Erythroblast (primary cell): ENCODE measurements at regions not wholly inside any gene's neighbourhood (a gene's known extent, or its start where the extent isn't known, plus 50 kb on each side); places are given as distances from the start of the nearest gene placed in this dataset.

Source experiments
- GATA1 ChIP-seq: IDR thresholded peaks from 2 replicates; pipeline ENCODE4 v1.6.1; 2011; ENCODE audit warnings: low read depth, mild to moderate bottlenecking, control low read depth, low read length, moderate library complexity
- POLR2A ChIP-seq: IDR thresholded peaks from 2 replicates; pipeline ENCODE4 v1.6.1; 2011; ENCODE audit warnings: mild to moderate bottlenecking, low read length

DNA sequence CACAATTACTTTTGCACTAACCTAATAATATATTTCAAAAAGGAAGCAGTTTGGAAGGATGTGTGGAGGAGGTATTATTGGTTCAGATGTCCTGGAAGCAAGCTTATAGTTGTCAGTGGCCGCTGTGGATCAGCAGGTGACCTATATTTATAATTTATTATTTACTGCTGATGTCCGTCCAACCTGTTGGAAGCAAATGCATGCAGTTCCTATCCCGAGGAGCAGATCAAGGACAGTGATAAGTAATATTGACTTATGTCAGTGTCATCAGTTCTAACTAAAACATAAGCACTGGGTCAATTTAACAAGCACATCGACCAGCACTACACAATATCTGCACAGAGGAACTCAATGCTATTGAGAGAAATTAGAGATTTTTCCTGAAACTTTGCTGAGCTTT, 270.1 kb downstream of the BRINP2 start:
- no peak for TF ChIP-seq GATA1
- no peak for TF ChIP-seq POLR2A
